ENCODE measurements at regions not wholly inside any gene's neighbourhood (a gene's known extent, or its start where the extent isn't known, plus 50 kb on each side); places are given as distances from the start of the nearest gene placed in this dataset.

DNA sequence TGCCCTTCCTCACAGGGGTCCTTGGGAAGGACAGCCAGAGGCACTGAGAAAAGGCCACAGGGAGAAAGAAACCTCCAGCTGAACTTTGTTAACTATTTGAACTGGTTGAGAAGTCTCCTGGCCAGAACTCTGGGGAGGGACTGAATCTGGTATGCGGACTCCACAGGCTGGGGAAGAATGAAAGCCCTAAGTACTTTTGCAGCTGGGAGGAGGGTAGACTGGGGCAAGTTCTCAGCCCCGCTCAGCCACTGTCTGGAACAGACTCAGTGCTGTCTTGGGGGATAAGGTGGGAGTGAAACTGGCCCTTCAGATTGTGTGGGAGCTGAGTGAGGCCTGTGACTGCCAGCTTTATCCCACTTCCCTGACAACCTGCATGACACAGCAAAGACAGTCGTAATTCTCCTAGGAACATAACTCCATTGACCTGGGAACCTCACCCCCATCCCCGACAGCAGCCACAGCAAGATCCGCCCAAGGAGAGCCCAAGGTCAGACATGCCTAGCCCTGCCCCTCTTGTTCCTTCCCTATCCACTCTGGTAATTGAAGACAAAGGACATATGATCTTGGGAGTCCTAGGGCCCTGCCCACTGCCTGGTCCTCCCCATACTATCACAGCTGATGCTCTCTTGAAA, 475.1 kb upstream of the CNTN5 start:
- no peak for FAIRE-seq
- POLR2A ChIA-PET: no interaction called here

More for the DNA sequence above, 475.1 kb upstream of the CNTN5 start:
- no peak overlapping the region for H3K4me2 ChIP-seq (ENCODE audit: insufficient read depth, low read length)
- no peak for DNase-seq (ENCODE audit: low read depth, low spot score)
- H3K27ac ChIP-seq (ENCODE audit: insufficient read depth, low read depth, low read length): no peak overlapping the region
- no peaks in the 10 kb centered on the region for H3K27me3 ChIP-seq (ENCODE audit: control insufficient read depth in 2 of 2, insufficient read depth in 2 of 2, low read length in 2 of 2)
- H2AFZ ChIP-seq (ENCODE audit: low read depth, low read length): no peak overlapping the region
- no peaks in the 10 kb centered on the region for H3K4me1 ChIP-seq (ENCODE audit: control insufficient read depth, extremely low read depth, insufficient read depth, low read length)
- H3K79me2 ChIP-seq (ENCODE audit: control insufficient read depth, insufficient read depth, low read length): no peaks in the 10 kb centered on the region
- CTCF ChIA-PET: no interaction called here
- dilution Hi-C loops (cut with MboI; ENCODE audit: extremely low pct_ligation_motif_present, low sequenced_read_pairs) (no loop called here), intact Hi-C loops (cut with micrococcal nuclease) (no loop called here)
- H4K20me1 ChIP-seq (replicated peaks; ENCODE audit: control insufficient read depth, extremely low read depth, insufficient read depth, low read length): no peaks in the 10 kb centered on the region
- TF ChIP-seq FOS (IDR thresholded peaks at IDR 0.05; ENCODE audit: borderline replicate concordance, insufficient read depth, low read length) (no peak), MYC (IDR thresholded peaks at IDR 0.05; ENCODE audit: low read depth, low read length) (no peak), JUN (IDR thresholded peaks at IDR 0.05; ENCODE audit: borderline replicate concordance, insufficient read depth, insufficient read length, low read depth) (no peak), GATA2 (IDR thresholded peaks at IDR 0.05; ENCODE audit: insufficient read depth, insufficient read length, low read depth, low read length) (no peak), POLR2AphosphoS5 (IDR thresholded peaks at IDR 0.05; ENCODE audit: insufficient read depth, low read depth, low read length) (no peak), EZH2 (IDR thresholded peaks at IDR 0.05; ENCODE audit: borderline replicate concordance, low read depth, low read length, severe bottlenecking) (no peak), POLR2A (IDR thresholded peaks at IDR 0.05; ENCODE audit: low read depth, low read length) (no peak)
- TF ChIP-seq, protein P1, sequence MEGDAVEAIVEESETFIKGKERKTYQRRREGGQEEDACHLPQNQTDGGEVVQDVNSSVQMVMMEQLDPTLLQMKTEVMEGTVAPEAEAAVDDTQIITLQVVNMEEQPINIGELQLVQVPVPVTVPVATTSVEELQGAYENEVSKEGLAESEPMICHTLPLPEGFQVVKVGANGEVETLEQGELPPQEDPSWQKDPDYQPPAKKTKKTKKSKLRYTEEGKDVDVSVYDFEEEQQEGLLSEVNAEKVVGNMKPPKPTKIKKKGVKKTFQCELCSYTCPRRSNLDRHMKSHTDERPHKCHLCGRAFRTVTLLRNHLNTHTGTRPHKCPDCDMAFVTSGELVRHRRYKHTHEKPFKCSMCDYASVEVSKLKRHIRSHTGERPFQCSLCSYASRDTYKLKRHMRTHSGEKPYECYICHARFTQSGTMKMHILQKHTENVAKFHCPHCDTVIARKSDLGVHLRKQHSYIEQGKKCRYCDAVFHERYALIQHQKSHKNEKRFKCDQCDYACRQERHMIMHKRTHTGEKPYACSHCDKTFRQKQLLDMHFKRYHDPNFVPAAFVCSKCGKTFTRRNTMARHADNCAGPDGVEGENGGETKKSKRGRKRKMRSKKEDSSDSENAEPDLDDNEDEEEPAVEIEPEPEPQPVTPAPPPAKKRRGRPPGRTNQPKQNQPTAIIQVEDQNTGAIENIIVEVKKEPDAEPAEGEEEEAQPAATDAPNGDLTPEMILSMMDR (IDR thresholded peaks at IDR 0.05; ENCODE audit: extremely low read depth in 1 of 2, insufficient read depth in 1 of 2, low read depth in 1 of 2, low read length in 2 of 2): no peak
- TF ChIP-seq, protein P2, sequence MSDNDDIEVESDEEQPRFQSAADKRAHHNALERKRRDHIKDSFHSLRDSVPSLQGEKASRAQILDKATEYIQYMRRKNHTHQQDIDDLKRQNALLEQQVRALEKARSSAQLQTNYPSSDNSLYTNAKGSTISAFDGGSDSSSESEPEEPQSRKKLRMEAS (IDR thresholded peaks at IDR 0.05; ENCODE audit: insufficient read depth, insufficient read length): no peak
- no peaks in the 10 kb centered on the region for H3K36me3 ChIP-seq (ENCODE audit: control insufficient read depth in 2 of 2, extremely low read depth in 1 of 2, insufficient read depth in 2 of 2, low read length in 2 of 2)
- no peaks in the 10 kb centered on the region for H3K9me1 ChIP-seq (replicated peaks; ENCODE audit: control insufficient read depth, extremely low read depth, insufficient read depth, low read length)
- BruUV-seq (replicated peaks): no TSS peak
- no peak overlapping the region for H3K4me3 ChIP-seq (replicated peaks in 1 of 3; ENCODE audit: insufficient read depth in 1 of 3, low read depth in 1 of 3, low read length in 3 of 3)
- H3K9ac ChIP-seq (replicated peaks; ENCODE audit: extremely low read depth, insufficient read depth, low read length): no peak overlapping the region
- no peaks in the 10 kb centered on the region for H3K9me3 ChIP-seq (replicated peaks; ENCODE audit: control insufficient read depth, insufficient read depth, low read length)

Measured in endothelial cell of umbilical vein (primary cell).